NT2/D1 (cell line): ENCODE measurements at regions not wholly inside any gene's neighbourhood (a gene's known extent, or its start where the extent isn't known, plus 50 kb on each side); places are given as distances from the start of the nearest gene placed in this dataset.

ENCODE experiments used
- YY1 ChIP-seq: IDR thresholded peaks from 2 replicates; pipeline ENCODE4 v1.6.1; 2011; ENCODE audit not compliant: insufficient read length, insufficient read depth
- ZNF274 ChIP-seq: IDR thresholded peaks from 2 replicates; pipeline ENCODE4 v1.6.1; 2011; ENCODE audit warnings: mild to moderate bottlenecking, low read depth, low read length

GRCh38 chr1:220371324-220371723, 99.1 kb upstream of the RAB3GAP2 start:
- no peak for TF ChIP-seq YY1
- TF ChIP-seq ZNF274: no peak
